ENCODE measurements at regions not wholly inside any gene's neighbourhood (a gene's known extent, or its start where the extent isn't known, plus 50 kb on each side); places are given as distances from the start of the nearest gene placed in this dataset.

- no peak for DNase-seq
Observed at GRCh38 chr12:116463366-116463765, 95.8 kb upstream of the MAP1LC3B2 start.

- no peak for DNase-seq
Observed at GRCh38 chr12:116465407-116465806, 93.8 kb upstream of the MAP1LC3B2 start.

- no peak for DNase-seq
Observed at GRCh38 chr12:116465856-116466255, 93.3 kb upstream of the MAP1LC3B2 start.

GRCh38 chr12:116466536-116466935, 92.6 kb upstream of the MAP1LC3B2 start:
- DNase-seq = peak; percentile 57

- DNase-seq = no peak
Observed at GRCh38 chr12:116469344-116469743, 89.8 kb upstream of the MAP1LC3B2 start.

GRCh38 chr12:116471544-116471943, 87.6 kb upstream of the MAP1LC3B2 start:
- DNase-seq = no peak

- DNase-seq = no peak
Observed at GRCh38 chr12:116472193-116472592, 87.0 kb upstream of the MAP1LC3B2 start.

GRCh38 chr12:116473416-116473815, 85.8 kb upstream of the MAP1LC3B2 start:
- no peak for DNase-seq

- no peak for DNase-seq
Observed at GRCh38 chr12:116474331-116474730, 84.8 kb upstream of the MAP1LC3B2 start.

GRCh38 chr12:116474899-116475298, 84.3 kb upstream of the MAP1LC3B2 start:
- no peak for DNase-seq

GRCh38 chr12:116476227-116476822, 82.9 kb upstream of the MAP1LC3B2 start:
- DNase-seq = no peak

GRCh38 chr12:116478243-116478773, 80.9 kb upstream of the MAP1LC3B2 start:
- DNase-seq = no peak

GRCh38 chr12:116480210-116480810, 78.9 kb upstream of the MAP1LC3B2 start:
- no peak for DNase-seq

- DNase-seq = no peak
Observed at GRCh38 chr12:116481726-116482125, 77.5 kb upstream of the MAP1LC3B2 start.

- no peak for DNase-seq
Observed at GRCh38 chr12:116482179-116482578, 77.0 kb upstream of the MAP1LC3B2 start.

- DNase-seq = no peak
Observed at GRCh38 chr12:116482859-116483258, 76.3 kb upstream of the MAP1LC3B2 start.

- DNase-seq = no peak
Observed at GRCh38 chr12:116483959-116484750, 75.0 kb upstream of the MAP1LC3B2 start.

GRCh38 chr12:116484807-116485206, 74.4 kb upstream of the MAP1LC3B2 start:
- DNase-seq = no peak

GRCh38 chr12:116489116-116489515, 70.1 kb upstream of the MAP1LC3B2 start:
- DNase-seq = no peak

GRCh38 chr12:116490471-116490870, 68.7 kb upstream of the MAP1LC3B2 start:
- no peak for DNase-seq

- peak; percentile 67 for DNase-seq
Observed at GRCh38 chr12:116492703-116493324, 66.4 kb upstream of the MAP1LC3B2 start.

GRCh38 chr12:116495260-116495659, 63.9 kb upstream of the MAP1LC3B2 start:
- no peak for DNase-seq

- no peak for DNase-seq
Observed at GRCh38 chr12:116497051-116497591, 62.1 kb upstream of the MAP1LC3B2 start.

All from kidney glomerular epithelial cell (primary cell).